ENCODE measurements at regions not wholly inside any gene's neighbourhood (a gene's known extent, or its start where the extent isn't known, plus 50 kb on each side); places are given as distances from the start of the nearest gene placed in this dataset.

DNA sequence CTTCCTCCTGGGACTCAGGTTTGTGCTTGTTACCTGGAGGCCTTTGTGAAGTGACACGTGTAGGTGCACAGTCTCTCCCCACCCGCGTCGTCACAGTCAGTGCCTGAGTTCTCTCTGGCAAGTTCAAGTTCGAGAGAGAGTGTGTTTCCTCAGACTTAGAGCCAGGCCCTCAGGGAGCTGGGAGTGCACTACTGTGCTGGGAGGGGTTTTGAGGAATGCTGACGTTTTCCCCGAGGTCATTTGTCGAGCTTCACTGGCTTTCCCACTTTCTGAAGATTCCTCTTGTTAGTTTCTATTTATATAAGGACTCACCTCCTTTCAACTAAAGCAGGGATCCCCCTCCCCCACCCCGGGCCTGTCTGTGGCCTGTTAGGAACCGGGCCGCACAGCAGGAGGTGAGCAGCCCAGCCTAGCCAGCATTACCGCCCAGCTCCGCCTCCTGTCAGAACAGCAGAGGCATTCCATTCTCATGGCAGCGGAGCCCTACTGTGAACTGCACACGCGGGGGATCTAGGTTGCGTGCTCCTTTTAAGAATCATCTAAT, 209.2 kb downstream of the DIRAS2 start:
- TF ChIP-seq, protein P1, sequence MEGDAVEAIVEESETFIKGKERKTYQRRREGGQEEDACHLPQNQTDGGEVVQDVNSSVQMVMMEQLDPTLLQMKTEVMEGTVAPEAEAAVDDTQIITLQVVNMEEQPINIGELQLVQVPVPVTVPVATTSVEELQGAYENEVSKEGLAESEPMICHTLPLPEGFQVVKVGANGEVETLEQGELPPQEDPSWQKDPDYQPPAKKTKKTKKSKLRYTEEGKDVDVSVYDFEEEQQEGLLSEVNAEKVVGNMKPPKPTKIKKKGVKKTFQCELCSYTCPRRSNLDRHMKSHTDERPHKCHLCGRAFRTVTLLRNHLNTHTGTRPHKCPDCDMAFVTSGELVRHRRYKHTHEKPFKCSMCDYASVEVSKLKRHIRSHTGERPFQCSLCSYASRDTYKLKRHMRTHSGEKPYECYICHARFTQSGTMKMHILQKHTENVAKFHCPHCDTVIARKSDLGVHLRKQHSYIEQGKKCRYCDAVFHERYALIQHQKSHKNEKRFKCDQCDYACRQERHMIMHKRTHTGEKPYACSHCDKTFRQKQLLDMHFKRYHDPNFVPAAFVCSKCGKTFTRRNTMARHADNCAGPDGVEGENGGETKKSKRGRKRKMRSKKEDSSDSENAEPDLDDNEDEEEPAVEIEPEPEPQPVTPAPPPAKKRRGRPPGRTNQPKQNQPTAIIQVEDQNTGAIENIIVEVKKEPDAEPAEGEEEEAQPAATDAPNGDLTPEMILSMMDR (IDR thresholded peaks at IDR 0.05): no peak
- TF ChIP-seq POLR2A (IDR thresholded peaks at IDR 0.05): no peak
